Mucosa of descending colon (tissue), 3 donors: ENCODE measurements at regions not wholly inside any gene's neighbourhood (a gene's known extent, or its start where the extent isn't known, plus 50 kb on each side); places are given as distances from the start of the nearest gene placed in this dataset.
"Not testable (repeated sequence)": the region's sequence is repeated elsewhere in the genome, so short reads cannot be mapped to it uniquely, and the experiment has no call there.

Experiments
- ATAC-seq: fragments of 200-7000 bp; cut with Tn5 transposase; one replicate; pipeline ENCODE4 v1.9.1; 2020; ENCODE audit warnings: mild to moderate bottlenecking, moderate library complexity
- DNase-seq, 3 donors: peaks; one replicate each; pipeline ENCODE4 v3.0.0-alpha.2; 2020
- H3K36me3 ChIP-seq: fragments of 200-600 bp; one replicate; pipeline ENCODE4 v1.8.0; 2021; ENCODE audit warnings: low read depth, mild to moderate bottlenecking
- H3K4me1 ChIP-seq: fragments of 200-600 bp; one replicate; pipeline ENCODE4 v1.8.0; 2021; ENCODE audit warnings: low read depth, mild to moderate bottlenecking
- H3K4me3 ChIP-seq: fragments of 200-600 bp; one replicate; pipeline ENCODE4 v1.8.0; 2021; ENCODE audit warnings: mild to moderate bottlenecking
- H3K9me3 ChIP-seq: fragments of 200-600 bp; one replicate; pipeline ENCODE4 v1.8.0; 2021; ENCODE audit warnings: mild to moderate bottlenecking
- CTCF ChIP-seq: fragments of 200-600 bp; IDR thresholded peaks from one replicate; pipeline ENCODE4 v1.8.0; 2022; ENCODE audit warnings: antibody characterized with exemption, mild to moderate bottlenecking
- intact Hi-C, 2 donors: fragments of 100-400 bp; cut with DNase I in 1 of 2; cut with micrococcal nuclease in 1 of 2; formaldehyde crosslinking; loops; one replicate each; pipeline versions ENCODE4 v1.11.0 to v1.11.1; 2022; cut with DNase I, micrococcal nuclease
- donor health status: DM: no; HTN: no; CAD: no; lungs with moderate emphysema.
- donor health status: DM: no; HTN: no; CAD: no.
- donor health status: DM: no; HTN: yes; CAD: no.

GRCh38 chr5:17061973-17062470 lies 125.9 kb upstream of the MYO10 start:
- DNase-seq (no peak), ATAC-seq (no peak)
- no peaks in the 10 kb centered on the region for H3K36me3 ChIP-seq
- H3K4me1 ChIP-seq: no peaks in the 10 kb centered on the region
- H3K9me3 ChIP-seq: no peaks in the 10 kb centered on the region
- intact Hi-C loops: no loop called here
- no peak for TF ChIP-seq CTCF
- H3K4me3 ChIP-seq: no peak overlapping the region

GRCh38 chr5:17062741-17063140 lies 126.7 kb upstream of the MYO10 start:
- ATAC-seq, H3K36me3 ChIP-seq, H3K9me3 ChIP-seq, intact Hi-C loops, H3K4me1 ChIP-seq, H3K4me3 ChIP-seq, DNase-seq: not testable (repeated sequence)

GRCh38 chr5:17064241-17064640 lies 128.2 kb upstream of the MYO10 start:
- Histone ChIP-seq H3K4me3 (no peak overlapping the region), H3K9me3 (no peaks in the 10 kb centered on the region), H3K36me3 (no peaks in the 10 kb centered on the region), H3K4me1 (no peaks in the 10 kb centered on the region)
- TF ChIP-seq CTCF: no peak
- ATAC-seq (no peak), DNase-seq (no peak)
- intact Hi-C loops: no loop called here

- intact Hi-C loops: no loop called here
- no peaks in the 10 kb centered on the region for H3K36me3 ChIP-seq
- no peak for ATAC-seq
These were observed 129.4 kb upstream of the MYO10 start for GRCh38 chr5:17065458-17065857.

GRCh38 chr5:17066026-17066425 lies 129.9 kb upstream of the MYO10 start:
- intact Hi-C loops: not testable (repeated sequence)

More at GRCh38 chr5:17065458-17065857, 129.4 kb upstream of the MYO10 start:
- Histone ChIP-seq H3K4me1 (peaks cover 9% of the 10 kb centered on the region), H3K4me3 (no peak overlapping the region), H3K9me3 (no peaks in the 10 kb centered on the region)
- no peak for DNase-seq
- TF ChIP-seq CTCF: no peak

GRCh38 chr5:17067657-17068392 lies 131.7 kb upstream of the MYO10 start:
- Histone ChIP-seq H3K36me3 (no peaks in the 10 kb centered on the region), H3K4me1 (peaks cover 10% of the 10 kb centered on the region), H3K9me3 (no peaks in the 10 kb centered on the region), H3K4me3 (no peak overlapping the region)
- no peak for DNase-seq
- TF ChIP-seq CTCF: no peak
- ATAC-seq: peak; percentile 56
- intact Hi-C loops: no loop called here

More at GRCh38 chr5:17066026-17066425, 129.9 kb upstream of the MYO10 start:
- not testable (repeated sequence) for ATAC-seq, H3K36me3 ChIP-seq, H3K9me3 ChIP-seq, DNase-seq, H3K4me1 ChIP-seq, H3K4me3 ChIP-seq
